PC-9 (cell line): ENCODE measurements at regions not wholly inside any gene's neighbourhood (a gene's known extent, or its start where the extent isn't known, plus 50 kb on each side); places are given as distances from the start of the nearest gene placed in this dataset.

Experiments
- EZH2 ChIP-seq: fragments of 200-600 bp; sonication (generic); IDR thresholded peaks from 2 replicates; pipeline ENCODE4 v1.8.0; 2017; ENCODE audit warnings: antibody characterized with exemption, low read depth
- TF ChIP-seq, protein P1 (sequence below): fragments of 200-600 bp; sonication (generic); conservative IDR thresholded peaks from 2 replicates; pipeline ENCODE4 v1.6.1; 2017; ENCODE audit warnings: mixed run types, antibody characterized with exemption, mild to moderate bottlenecking, moderate library complexity

- TF ChIP-seq, protein P1, sequence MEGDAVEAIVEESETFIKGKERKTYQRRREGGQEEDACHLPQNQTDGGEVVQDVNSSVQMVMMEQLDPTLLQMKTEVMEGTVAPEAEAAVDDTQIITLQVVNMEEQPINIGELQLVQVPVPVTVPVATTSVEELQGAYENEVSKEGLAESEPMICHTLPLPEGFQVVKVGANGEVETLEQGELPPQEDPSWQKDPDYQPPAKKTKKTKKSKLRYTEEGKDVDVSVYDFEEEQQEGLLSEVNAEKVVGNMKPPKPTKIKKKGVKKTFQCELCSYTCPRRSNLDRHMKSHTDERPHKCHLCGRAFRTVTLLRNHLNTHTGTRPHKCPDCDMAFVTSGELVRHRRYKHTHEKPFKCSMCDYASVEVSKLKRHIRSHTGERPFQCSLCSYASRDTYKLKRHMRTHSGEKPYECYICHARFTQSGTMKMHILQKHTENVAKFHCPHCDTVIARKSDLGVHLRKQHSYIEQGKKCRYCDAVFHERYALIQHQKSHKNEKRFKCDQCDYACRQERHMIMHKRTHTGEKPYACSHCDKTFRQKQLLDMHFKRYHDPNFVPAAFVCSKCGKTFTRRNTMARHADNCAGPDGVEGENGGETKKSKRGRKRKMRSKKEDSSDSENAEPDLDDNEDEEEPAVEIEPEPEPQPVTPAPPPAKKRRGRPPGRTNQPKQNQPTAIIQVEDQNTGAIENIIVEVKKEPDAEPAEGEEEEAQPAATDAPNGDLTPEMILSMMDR: no peak
- no peak for TF ChIP-seq EZH2
Measured at GRCh38 chr14:30210630-30211029, 283.0 kb upstream of the PRKD1 start.
